ENCODE measurements at regions not wholly inside any gene's neighbourhood (a gene's known extent, or its start where the extent isn't known, plus 50 kb on each side); places are given as distances from the start of the nearest gene placed in this dataset.

DNA sequence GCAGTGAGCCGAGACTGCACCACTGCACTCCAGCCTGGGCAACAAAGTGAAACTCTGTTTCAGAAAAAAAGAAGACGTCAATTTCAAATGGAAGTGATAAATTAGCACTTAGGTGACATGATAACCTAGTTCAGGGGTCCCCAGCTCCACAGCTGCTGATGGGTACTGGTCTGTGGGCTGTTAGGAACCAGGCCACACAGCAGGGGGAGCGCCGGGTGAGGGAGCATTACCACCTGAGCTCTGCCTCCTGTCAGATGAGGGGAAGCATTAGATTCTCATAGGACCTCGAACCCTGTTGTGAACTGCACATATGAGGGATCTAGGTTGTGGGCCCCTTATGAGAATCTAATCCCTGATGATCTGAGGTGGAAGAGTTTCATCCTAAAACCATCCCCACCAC lies 253.0 kb downstream of the FOXL1 start:
- no peaks in the 10 kb centered on the region for H3K79me1 ChIP-seq (replicated peaks; ENCODE audit: low read length, poor library complexity, severe bottlenecking)
- H3K23ac ChIP-seq (ENCODE audit: low read length in 2 of 2): no peak overlapping the region
- H3K4me1 ChIP-seq (ENCODE audit: control insufficient read depth, insufficient read depth, low read depth, low read length): peaks cover 21% of the 10 kb centered on the region
- no peak overlapping the region for H3K4ac ChIP-seq (ENCODE audit: low read depth in 1 of 2, low read length in 2 of 2)
- peaks cover 0 to 49% of the 10 kb centered on the region in 2 experiments for H3K27me3 ChIP-seq (ENCODE audit: control insufficient read depth in 1 of 2, insufficient read depth in 1 of 2, low read length in 2 of 2)
- DNase-seq: no peak
- no peak overlapping the region for H3K18ac ChIP-seq (ENCODE audit: low read depth in 1 of 2, low read length in 2 of 2)
- H3K9me3 ChIP-seq (ENCODE audit: control insufficient read depth, low read length): no peaks in the 10 kb centered on the region
- no peak overlapping the region for H3K4me2 ChIP-seq (ENCODE audit: low read length, poor library complexity, severe bottlenecking)
- no peak overlapping the region for H2BK5ac ChIP-seq (ENCODE audit: low read depth, low read length, poor library complexity, severe bottlenecking)
- H4K91ac ChIP-seq (ENCODE audit: low read length): no peak overlapping the region
- H3K27ac ChIP-seq (ENCODE audit: low read length, poor library complexity, severe bottlenecking): no peak overlapping the region
- H4K8ac ChIP-seq (ENCODE audit: low read length): no peak overlapping the region
- H3K4me3 ChIP-seq (ENCODE audit: insufficient read depth in 1 of 2, low read depth in 1 of 2, low read length in 2 of 2): no peak overlapping the region
- H2BK120ac ChIP-seq (ENCODE audit: low read depth, low read length): no peak overlapping the region
- H3K9ac ChIP-seq (ENCODE audit: low read length): no peak overlapping the region
- no peak overlapping the region for H2AK5ac ChIP-seq (ENCODE audit: low read length, severe bottlenecking)
- H2BK12ac ChIP-seq (ENCODE audit: low read length in 2 of 2): no peak overlapping the region
- H2AFZ ChIP-seq (ENCODE audit: low read depth, low read length): no peak overlapping the region
- H3K36me3 ChIP-seq (ENCODE audit: control insufficient read depth in 1 of 2, insufficient read depth in 2 of 2, low read depth in 1 of 2, low read length in 2 of 2): no peaks in the 10 kb centered on the region
- WGBS: 91% methylated on average over 4 of the region's 5 CpGs
- no peak overlapping the region for H3K14ac ChIP-seq (ENCODE audit: low read length in 2 of 2)
- no peak overlapping the region for H2BK15ac ChIP-seq (ENCODE audit: low read depth, poor library complexity, severe bottlenecking)

GRCh38 chr16:86833136-86833535 lies 254.8 kb downstream of the FOXL1 start:
- Histone ChIP-seq H3K36me3 (ENCODE audit: control insufficient read depth in 1 of 2, insufficient read depth in 2 of 2, low read depth in 1 of 2, low read length in 2 of 2) (no peaks in the 10 kb centered on the region), H4K91ac (ENCODE audit: low read length) (no peak overlapping the region), H2BK15ac (ENCODE audit: low read depth, poor library complexity, severe bottlenecking) (no peak overlapping the region), H2AK5ac (ENCODE audit: low read length, severe bottlenecking) (no peak overlapping the region), H3K27ac (ENCODE audit: low read length, poor library complexity, severe bottlenecking) (no peak overlapping the region), H3K4me1 (ENCODE audit: control insufficient read depth, insufficient read depth, low read depth, low read length) (peaks cover 21% of the 10 kb centered on the region), H2BK5ac (ENCODE audit: low read depth, low read length, poor library complexity, severe bottlenecking) (no peak overlapping the region), H3K14ac (ENCODE audit: low read length in 2 of 2) (no peak overlapping the region), H3K4ac (ENCODE audit: low read depth in 1 of 2, low read length in 2 of 2) (no peak overlapping the region), H2BK120ac (ENCODE audit: low read depth, low read length) (no peak overlapping the region), H3K23ac (ENCODE audit: low read length in 2 of 2) (no peak overlapping the region), H3K4me2 (ENCODE audit: low read length, poor library complexity, severe bottlenecking) (no peak overlapping the region), H3K27me3 (ENCODE audit: control insufficient read depth in 1 of 2, insufficient read depth in 1 of 2, low read length in 2 of 2) (peaks cover 0 to 33% of the 10 kb centered on the region in 2 experiments), H3K18ac (ENCODE audit: low read depth in 1 of 2, low read length in 2 of 2) (no peak overlapping the region), H2AFZ (ENCODE audit: low read depth, low read length) (no peak overlapping the region), H3K9ac (ENCODE audit: low read length) (peak overlapping the region; percentile 47), H3K4me3 (ENCODE audit: insufficient read depth in 1 of 2, low read depth in 1 of 2, low read length in 2 of 2) (peak overlapping the region in 1 of 2 experiments; percentile 59), H2BK12ac (ENCODE audit: low read length in 2 of 2) (no peak overlapping the region), H3K79me1 (replicated peaks; ENCODE audit: low read length, poor library complexity, severe bottlenecking) (no peaks in the 10 kb centered on the region), H4K8ac (ENCODE audit: low read length) (no peak overlapping the region), H3K9me3 (ENCODE audit: control insufficient read depth, low read length) (no peaks in the 10 kb centered on the region)
- peak; percentile 37 for DNase-seq
- WGBS: 89% methylated on average over 7 of the region's 9 CpGs

DNA sequence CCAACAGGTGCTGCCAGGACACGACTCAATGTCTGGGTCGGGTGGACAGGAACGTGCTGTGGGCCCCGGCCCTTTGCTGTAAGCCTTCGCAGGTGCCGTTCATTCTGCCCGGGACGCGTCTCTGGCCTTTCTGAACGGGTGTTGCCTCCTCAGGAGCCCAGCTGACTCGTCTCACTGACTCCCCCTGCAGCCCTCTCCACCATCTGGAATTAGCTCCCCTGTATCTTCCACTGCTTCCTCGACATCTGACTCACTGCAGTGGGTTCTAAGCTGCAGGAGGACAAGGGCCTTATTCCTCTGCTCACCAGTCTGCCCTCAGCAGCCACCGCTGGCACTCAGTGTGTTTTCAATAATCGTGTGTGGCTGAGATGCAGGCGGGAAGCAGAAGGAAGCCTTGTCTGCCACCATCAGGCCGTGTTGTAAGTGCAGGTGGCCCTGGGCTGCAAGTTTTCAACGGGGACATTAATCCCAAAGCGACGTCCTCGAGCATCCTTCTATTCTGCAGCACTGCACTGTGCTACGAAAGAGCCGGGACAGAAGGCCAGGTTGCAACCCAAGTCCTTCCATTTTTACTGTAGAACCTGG lies 256.2 kb downstream of the FOXL1 start:
- peaks cover 21% of the 10 kb centered on the region for H3K4me1 ChIP-seq (ENCODE audit: control insufficient read depth, insufficient read depth, low read depth, low read length)
- no peak overlapping the region for H4K91ac ChIP-seq (ENCODE audit: low read length)
- H3K9me3 ChIP-seq (ENCODE audit: control insufficient read depth, low read length): peaks cover 10% of the 10 kb centered on the region
- peak; percentile 60 for DNase-seq
- no peak overlapping the region for H3K9ac ChIP-seq (ENCODE audit: low read length)
- no peak overlapping the region for H3K23ac ChIP-seq (ENCODE audit: low read length in 2 of 2)
- peak overlapping the region in 1 of 2 experiments; percentile 11 for H3K14ac ChIP-seq (ENCODE audit: low read length in 2 of 2)
- no peak overlapping the region for H4K8ac ChIP-seq (ENCODE audit: low read length)
- H3K79me1 ChIP-seq (replicated peaks; ENCODE audit: low read length, poor library complexity, severe bottlenecking): no peaks in the 10 kb centered on the region
- no peak overlapping the region for H2BK120ac ChIP-seq (ENCODE audit: low read depth, low read length)
- WGBS: 47% methylated on average over 22 of the region's 22 CpGs
- no peak overlapping the region for H2BK5ac ChIP-seq (ENCODE audit: low read depth, low read length, poor library complexity, severe bottlenecking)
- H2AFZ ChIP-seq (ENCODE audit: low read depth, low read length): no peak overlapping the region
- no peak overlapping the region for H3K18ac ChIP-seq (ENCODE audit: low read depth in 1 of 2, low read length in 2 of 2)
- H3K27ac ChIP-seq (ENCODE audit: low read length, poor library complexity, severe bottlenecking): no peak overlapping the region
- no peak overlapping the region for H2BK15ac ChIP-seq (ENCODE audit: low read depth, poor library complexity, severe bottlenecking)
- H3K4ac ChIP-seq (ENCODE audit: low read depth in 1 of 2, low read length in 2 of 2): peak overlapping the region in 1 of 2 experiments; percentile 9
- no peak overlapping the region for H3K4me2 ChIP-seq (ENCODE audit: low read length, poor library complexity, severe bottlenecking)
- H3K36me3 ChIP-seq (ENCODE audit: control insufficient read depth in 1 of 2, insufficient read depth in 2 of 2, low read depth in 1 of 2, low read length in 2 of 2): no peaks in the 10 kb centered on the region
- no peak overlapping the region for H2BK12ac ChIP-seq (ENCODE audit: low read length in 2 of 2)
- H2AK5ac ChIP-seq (ENCODE audit: low read length, severe bottlenecking): no peak overlapping the region
- H3K27me3 ChIP-seq (ENCODE audit: control insufficient read depth in 1 of 2, insufficient read depth in 1 of 2, low read length in 2 of 2): peaks cover 0 to 23% of the 10 kb centered on the region in 2 experiments
- no peak overlapping the region for H3K4me3 ChIP-seq (ENCODE audit: insufficient read depth in 1 of 2, low read depth in 1 of 2, low read length in 2 of 2)

DNA sequence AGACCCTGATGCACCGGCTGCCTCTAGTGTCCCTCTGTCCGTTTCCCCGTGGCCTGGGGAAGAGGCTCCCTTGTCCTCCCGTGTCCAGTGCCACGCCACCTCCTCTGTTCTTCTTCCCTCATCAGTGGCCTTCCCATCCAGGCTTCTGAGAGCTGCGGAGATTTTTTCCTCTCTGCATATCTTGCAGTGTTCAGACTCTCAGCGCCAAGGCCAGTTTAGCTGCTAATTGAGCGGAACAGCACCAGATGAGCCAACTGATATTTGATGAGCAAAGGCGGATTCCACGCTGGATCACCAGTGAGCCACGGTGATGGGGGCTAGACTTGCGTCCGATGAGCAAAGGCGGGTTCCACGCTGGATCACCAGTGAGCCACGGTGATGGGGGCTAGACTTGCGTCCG lies 257.6 kb downstream of the FOXL1 start:
- H2BK12ac ChIP-seq (ENCODE audit: low read length in 2 of 2): no peak overlapping the region

More for the DNA sequence above, 257.6 kb downstream of the FOXL1 start:
- DNase-seq: no peak
- Histone ChIP-seq H3K4ac (ENCODE audit: low read depth in 1 of 2, low read length in 2 of 2) (no peak overlapping the region), H4K8ac (ENCODE audit: low read length) (no peak overlapping the region), H2BK15ac (ENCODE audit: low read depth, poor library complexity, severe bottlenecking) (no peak overlapping the region), H3K14ac (ENCODE audit: low read length in 2 of 2) (no peak overlapping the region), H3K79me1 (replicated peaks; ENCODE audit: low read length, poor library complexity, severe bottlenecking) (no peaks in the 10 kb centered on the region), H2BK120ac (ENCODE audit: low read depth, low read length) (no peak overlapping the region), H2AK5ac (ENCODE audit: low read length, severe bottlenecking) (no peak overlapping the region), H2BK5ac (ENCODE audit: low read depth, low read length, poor library complexity, severe bottlenecking) (no peak overlapping the region), H3K27me3 (ENCODE audit: control insufficient read depth in 1 of 2, insufficient read depth in 1 of 2, low read length in 2 of 2) (peaks cover 0 to 11% of the 10 kb centered on the region in 2 experiments), H3K4me3 (ENCODE audit: insufficient read depth in 1 of 2, low read depth in 1 of 2, low read length in 2 of 2) (no peak overlapping the region), H3K23ac (ENCODE audit: low read length in 2 of 2) (no peak overlapping the region), H3K9ac (ENCODE audit: low read length) (no peak overlapping the region), H3K36me3 (ENCODE audit: control insufficient read depth in 1 of 2, insufficient read depth in 2 of 2, low read depth in 1 of 2, low read length in 2 of 2) (no peaks in the 10 kb centered on the region), H3K27ac (ENCODE audit: low read length, poor library complexity, severe bottlenecking) (no peak overlapping the region), H3K18ac (ENCODE audit: low read depth in 1 of 2, low read length in 2 of 2) (no peak overlapping the region), H4K91ac (ENCODE audit: low read length) (no peak overlapping the region), H3K9me3 (ENCODE audit: control insufficient read depth, low read length) (peaks cover 10% of the 10 kb centered on the region), H3K4me2 (ENCODE audit: low read length, poor library complexity, severe bottlenecking) (no peak overlapping the region), H3K4me1 (ENCODE audit: control insufficient read depth, insufficient read depth, low read depth, low read length) (peaks cover 22% of the 10 kb centered on the region), H2AFZ (ENCODE audit: low read depth, low read length) (no peak overlapping the region)
- over 99% methylated on average over 11 of the region's 18 CpGs for WGBS

Measured in mesenchymal stem cell (in vitro differentiated cells and primary cell).